ENCODE measurements at regions not wholly inside any gene's neighbourhood (a gene's known extent, or its start where the extent isn't known, plus 50 kb on each side); places are given as distances from the start of the nearest gene placed in this dataset.

DNA sequence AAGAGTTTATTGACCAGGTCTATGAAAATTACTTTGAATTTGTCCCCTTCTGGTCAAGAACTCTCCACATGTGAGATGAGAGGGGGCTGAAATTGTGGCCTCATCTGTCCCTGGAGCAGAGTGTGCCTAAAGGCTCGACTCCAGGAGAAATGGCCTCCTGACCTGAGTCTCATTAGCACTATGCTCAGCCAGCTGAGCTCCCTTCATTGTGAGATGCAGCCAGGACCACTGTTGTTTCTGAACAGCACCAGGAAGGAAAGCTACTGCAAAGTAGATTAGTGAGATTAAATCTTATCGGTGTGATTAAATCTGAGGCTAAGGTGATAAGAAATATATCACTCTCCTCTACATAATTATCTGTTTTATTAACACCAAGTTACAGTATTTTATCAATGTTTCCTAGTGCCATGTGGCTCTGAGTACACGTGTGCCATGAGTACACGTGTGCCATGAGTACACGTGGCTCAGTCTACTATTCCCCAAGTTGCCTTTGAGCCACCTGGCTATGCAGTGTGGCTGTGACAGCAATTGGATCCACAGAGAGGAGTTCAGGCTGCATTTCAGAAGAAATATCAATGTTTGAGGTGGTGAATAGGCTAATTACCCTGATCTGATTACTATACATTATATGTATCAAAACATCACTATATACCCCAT is 126.9 kb downstream of the IPMK start:
- 69 to 71% methylated on average over 5 of the region's 5 CpGs for WGBS, 2 donors

DNA sequence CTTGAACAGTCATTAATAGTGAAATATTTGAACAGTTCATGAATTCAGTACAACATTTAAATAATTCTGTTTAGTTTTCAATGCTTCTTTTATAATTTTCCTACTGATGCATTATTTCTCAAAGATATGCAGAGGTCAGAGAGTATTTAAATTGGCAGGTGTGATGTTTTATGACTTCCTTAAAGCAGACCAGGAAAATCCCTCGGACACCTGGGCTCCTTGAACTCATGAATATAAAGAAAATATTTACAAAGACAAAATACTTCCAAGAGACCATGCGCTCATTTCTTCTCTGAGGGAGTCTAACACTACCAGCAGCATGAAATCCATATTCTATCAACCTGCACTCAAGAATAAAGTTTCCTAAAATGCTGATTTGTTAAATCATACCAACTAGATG is 127.6 kb downstream of the IPMK start:
- no peak for DNase-seq
- no peak for TF ChIP-seq POLR2A (IDR thresholded peaks at IDR 0.05)
- TF ChIP-seq, protein P1, sequence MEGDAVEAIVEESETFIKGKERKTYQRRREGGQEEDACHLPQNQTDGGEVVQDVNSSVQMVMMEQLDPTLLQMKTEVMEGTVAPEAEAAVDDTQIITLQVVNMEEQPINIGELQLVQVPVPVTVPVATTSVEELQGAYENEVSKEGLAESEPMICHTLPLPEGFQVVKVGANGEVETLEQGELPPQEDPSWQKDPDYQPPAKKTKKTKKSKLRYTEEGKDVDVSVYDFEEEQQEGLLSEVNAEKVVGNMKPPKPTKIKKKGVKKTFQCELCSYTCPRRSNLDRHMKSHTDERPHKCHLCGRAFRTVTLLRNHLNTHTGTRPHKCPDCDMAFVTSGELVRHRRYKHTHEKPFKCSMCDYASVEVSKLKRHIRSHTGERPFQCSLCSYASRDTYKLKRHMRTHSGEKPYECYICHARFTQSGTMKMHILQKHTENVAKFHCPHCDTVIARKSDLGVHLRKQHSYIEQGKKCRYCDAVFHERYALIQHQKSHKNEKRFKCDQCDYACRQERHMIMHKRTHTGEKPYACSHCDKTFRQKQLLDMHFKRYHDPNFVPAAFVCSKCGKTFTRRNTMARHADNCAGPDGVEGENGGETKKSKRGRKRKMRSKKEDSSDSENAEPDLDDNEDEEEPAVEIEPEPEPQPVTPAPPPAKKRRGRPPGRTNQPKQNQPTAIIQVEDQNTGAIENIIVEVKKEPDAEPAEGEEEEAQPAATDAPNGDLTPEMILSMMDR (IDR thresholded peaks at IDR 0.05), result no peak
- intact Hi-C loops (cut with DNase I), result no loop called here
- Histone ChIP-seq H3K9me3 (no peaks in the 10 kb centered on the region), H3K27ac (no peak overlapping the region), H3K27me3 (no peaks in the 10 kb centered on the region), H3K4me1 (no peaks in the 10 kb centered on the region), H3K36me3 (no peaks in the 10 kb centered on the region), H3K4me3 (no peak overlapping the region)
- 53 to 62% methylated on average over 2 of the region's 2 CpGs for WGBS, 2 donors

More for the DNA sequence above, 126.9 kb downstream of the IPMK start:
- H3K4me1 ChIP-seq, result no peaks in the 10 kb centered on the region
- H3K27me3 ChIP-seq, result no peaks in the 10 kb centered on the region
- H3K36me3 ChIP-seq, result no peaks in the 10 kb centered on the region
- intact Hi-C loops (cut with DNase I), result no loop called here
- no peak overlapping the region for H3K27ac ChIP-seq
- no peak for DNase-seq
- no peak for TF ChIP-seq POLR2A (IDR thresholded peaks at IDR 0.05)
- TF ChIP-seq, protein P1 (IDR thresholded peaks at IDR 0.05), result no peak
- no peaks in the 10 kb centered on the region for H3K9me3 ChIP-seq
- H3K4me3 ChIP-seq, result no peak overlapping the region

DNA sequence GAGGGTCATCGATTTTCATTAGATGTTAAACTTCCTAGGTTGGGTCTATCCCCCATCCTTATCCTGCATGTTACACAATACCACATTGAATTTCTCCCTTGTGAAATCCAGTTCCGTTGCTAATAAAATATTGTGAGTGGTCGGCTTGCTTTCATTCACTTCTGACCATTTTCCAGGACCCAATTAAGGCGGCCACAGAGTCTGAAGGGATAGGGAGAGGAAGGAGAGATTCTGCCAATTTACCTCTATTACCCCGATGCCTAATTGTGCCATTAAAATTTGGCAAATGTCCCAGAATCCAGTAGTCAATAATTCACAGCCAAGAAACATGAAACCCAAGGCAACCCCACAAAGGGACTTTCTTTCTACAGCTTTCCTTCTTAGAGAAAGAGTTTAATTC is 129.9 kb downstream of the IPMK start:
- Histone ChIP-seq H3K27ac (no peak overlapping the region), H3K4me3 (no peak overlapping the region), H3K36me3 (no peaks in the 10 kb centered on the region), H3K27me3 (no peaks in the 10 kb centered on the region), H3K9me3 (no peaks in the 10 kb centered on the region), H3K4me1 (no peaks in the 10 kb centered on the region)
- DNase-seq, result no peak
- WGBS, 2 donors, result 73 to 78% methylated on average over 5 of the region's 5 CpGs
- TF ChIP-seq, protein P1 (IDR thresholded peaks at IDR 0.05), result no peak
- TF ChIP-seq POLR2A (IDR thresholded peaks at IDR 0.05), result no peak
- intact Hi-C loops (cut with DNase I), result no loop called here

DNA sequence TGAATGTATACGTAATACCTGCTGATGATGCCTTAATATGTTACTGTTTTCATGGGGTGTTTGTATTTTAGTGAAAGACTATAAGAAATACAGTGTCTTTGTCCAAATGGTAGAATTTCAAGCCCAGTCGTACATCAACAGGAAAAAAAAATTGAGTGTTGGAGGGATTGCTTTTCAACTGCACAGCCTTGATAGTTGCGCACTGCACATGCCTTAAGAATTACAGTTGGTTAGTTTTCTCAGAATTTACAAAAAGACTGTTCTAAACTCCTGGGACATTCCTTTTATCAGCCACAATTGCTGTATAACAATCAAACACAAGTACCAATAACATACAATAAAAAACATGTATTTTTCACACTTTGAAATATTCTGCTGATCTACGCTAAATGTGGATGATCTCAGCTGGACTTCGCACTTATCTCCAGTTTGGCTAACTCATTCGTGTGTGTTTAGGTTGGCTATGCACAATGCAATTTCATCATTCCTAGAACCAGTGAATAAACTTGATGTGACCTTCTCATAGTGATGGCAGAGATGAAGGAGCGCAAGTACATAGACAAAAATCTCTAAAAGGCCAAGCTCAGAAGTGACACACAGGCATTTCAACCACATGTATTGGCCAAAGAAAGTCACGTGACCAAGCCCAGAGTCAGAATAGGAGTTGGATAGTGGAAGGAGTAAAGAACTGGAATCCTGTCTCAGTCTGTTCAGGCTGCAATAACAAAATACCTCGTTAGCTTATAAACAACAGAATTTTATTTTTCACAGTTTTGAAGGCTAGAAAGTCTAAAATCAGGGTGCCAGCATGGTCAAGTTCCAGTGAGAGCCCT is 152.3 kb downstream of the IPMK start:
- H3K9me3 ChIP-seq, result no peaks in the 10 kb centered on the region
- 75 to 80% methylated on average over 9 of the region's 9 CpGs for WGBS, 2 donors
- intact Hi-C loops (cut with DNase I), result no loop called here

DNA sequence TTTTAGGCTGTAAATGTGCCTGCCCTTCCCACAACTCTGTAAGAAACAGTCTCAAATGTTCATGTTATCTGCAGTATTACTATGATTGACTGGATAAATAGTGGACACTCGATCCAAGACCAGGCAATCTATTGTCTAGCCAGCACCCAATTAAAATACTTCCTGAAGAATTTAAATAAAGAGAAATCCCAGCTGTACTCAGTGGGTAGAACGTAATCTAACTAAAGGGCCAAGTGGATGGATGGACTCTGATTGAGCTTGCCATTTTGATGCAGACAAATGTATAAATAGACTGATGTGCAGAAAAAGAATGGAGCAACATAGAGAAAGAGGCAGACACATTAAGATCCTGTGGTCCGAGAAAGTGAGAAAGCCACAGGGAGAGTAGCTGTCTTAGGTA is 158.0 kb downstream of the IPMK start:
- no peak for DNase-seq
- Histone ChIP-seq H3K4me1 (no peaks in the 10 kb centered on the region), H3K9me3 (no peaks in the 10 kb centered on the region), H3K27me3 (no peaks in the 10 kb centered on the region), H3K36me3 (no peaks in the 10 kb centered on the region), H3K4me3 (no peak overlapping the region), H3K27ac (no peak overlapping the region)
- intact Hi-C loops (cut with DNase I), result no loop called here
- 39 to 53% methylated on average over 3 of the region's 3 CpGs for WGBS, 2 donors
- TF ChIP-seq, protein P1 (IDR thresholded peaks at IDR 0.05), result no peak
- no peak for TF ChIP-seq POLR2A (IDR thresholded peaks at IDR 0.05)

More for the DNA sequence above, 152.3 kb downstream of the IPMK start:
- Histone ChIP-seq H3K36me3 (no peaks in the 10 kb centered on the region), H3K27ac (no peak overlapping the region), H3K27me3 (no peaks in the 10 kb centered on the region), H3K4me1 (no peaks in the 10 kb centered on the region), H3K4me3 (no peak overlapping the region)
- no peak for TF ChIP-seq POLR2A (IDR thresholded peaks at IDR 0.05)
- TF ChIP-seq, protein P1 (IDR thresholded peaks at IDR 0.05), result no peak
- DNase-seq, result no peak

All from esophagus squamous epithelium (tissue), 5 donors.